HEK293 (cell line): ENCODE measurements at regions not wholly inside any gene's neighbourhood (a gene's known extent, or its start where the extent isn't known, plus 50 kb on each side); places are given as distances from the start of the nearest gene placed in this dataset.

Source experiments
- CTCF ChIA-PET: fragments of 350-600 bp; formaldehyde crosslinking; extraction: SDS; loops from one replicate; lab custom pipeline; 2021; ENCODE audit warnings: antibody characterized with exemption; lab: Yijun Ruan, JAX
- POLR2A ChIA-PET: fragments of 300-600 bp; formaldehyde crosslinking; extraction: SDS; loops from one replicate; lab custom pipeline; 2020; ENCODE audit warnings: antibody characterized with exemption, inconsistent platforms; lab: Yijun Ruan, JAX
- H3K27ac ChIP-seq: fragments of 200-500 bp; sonication (Bioruptor generic); 2 replicates; pipeline ENCODE4 v1.5.1; 2014; ENCODE audit warnings: low read depth, low read length, control low read depth, inconsistent platforms; ENCODE audit errors: extremely low read depth
- H3K36me3 ChIP-seq, 2 experiments: fragments of 200-500 bp in 1 of 2; sonication (Bioruptor generic) in 1 of 2; 1 replicate in 1 of 2; 2 replicates in 1 of 2; pipeline ENCODE4 v1.5.1; 2014 to 2017; ENCODE audit warnings: inconsistent platforms in 2 of 2, low read length in 2 of 2; ENCODE audit not compliant: control insufficient read depth in 2 of 2, insufficient read depth in 1 of 2
- H3K4me1 ChIP-seq: fragments of 200-500 bp; sonication (Bioruptor generic); 2 replicates; pipeline ENCODE4 v1.5.1; 2014; ENCODE audit warnings: mild to moderate bottlenecking, low read length, inconsistent platforms; ENCODE audit not compliant: control insufficient read depth, insufficient read depth
- H3K4me3 ChIP-seq: 2 replicates; pipeline ENCODE4 v1.5.1; 2011; ENCODE audit warnings: low read depth, mild to moderate bottlenecking, control low read depth, low read length, moderate library complexity
- H3K9me3 ChIP-seq: fragments of 200-500 bp; sonication (Bioruptor generic); 2 replicates; pipeline ENCODE4 v1.5.1; 2014; ENCODE audit warnings: low read depth, low read length, inconsistent platforms; ENCODE audit not compliant: control insufficient read depth, insufficient read depth
- CTCF ChIP-seq: fragments of 450-650 bp; formaldehyde crosslinking; IDR thresholded peaks from 2 replicates; pipeline ENCODE4 v1.5.1; 2016; ENCODE audit warnings: missing biosample characterization, missing genetic modification characterization
- GFI1B ChIP-seq: fragments of 450-650 bp; formaldehyde crosslinking; IDR thresholded peaks from 2 replicates; pipeline ENCODE4 v1.5.1; 2016; ENCODE audit warnings: missing biosample characterization, missing genetic modification characterization
- HOXC10 ChIP-seq: sonication (generic); formaldehyde crosslinking; IDR thresholded peaks from 2 replicates; pipeline ENCODE4 v1.8.1; 2023; ENCODE audit warnings: mild to moderate bottlenecking, missing genetic modification reagents
- PBX3 ChIP-seq: sonication (generic); formaldehyde crosslinking; IDR thresholded peaks from 2 replicates; pipeline ENCODE4 v1.8.1; 2022; ENCODE audit warnings: mild to moderate bottlenecking, moderate library complexity, missing genetic modification reagents
- PRDM1 ChIP-seq: fragments of 450-650 bp; formaldehyde crosslinking; IDR thresholded peaks from 2 replicates; pipeline ENCODE4; 2016; ENCODE audit warnings: missing biosample characterization, missing genetic modification characterization
- PRDM10 ChIP-seq: fragments of 450-650 bp; formaldehyde crosslinking; IDR thresholded peaks from 2 replicates; pipeline ENCODE4 v1.5.1; 2016; ENCODE audit warnings: missing biosample characterization, missing genetic modification characterization
- PRDM4 ChIP-seq: fragments of 450-650 bp; formaldehyde crosslinking; IDR thresholded peaks from 2 replicates; pipeline ENCODE4 v1.5.1; 2017; ENCODE audit warnings: missing biosample characterization, missing genetic modification characterization
- YY2 ChIP-seq: fragments of 450-650 bp; formaldehyde crosslinking; IDR thresholded peaks from 2 replicates; pipeline ENCODE4 v1.5.1; 2016; ENCODE audit warnings: missing biosample characterization, missing genetic modification characterization
- ZFP3 ChIP-seq: fragments of 450-650 bp; formaldehyde crosslinking; IDR thresholded peaks from 2 replicates; pipeline ENCODE4 v1.5.1; 2016; ENCODE audit warnings: low read depth, missing biosample characterization, missing genetic modification characterization
- ZNF112 ChIP-seq: fragments of 450-650 bp; formaldehyde crosslinking; IDR thresholded peaks from 2 replicates; pipeline ENCODE4 v1.5.0; 2017; ENCODE audit warnings: missing biosample characterization, missing genetic modification characterization
- ZNF121 ChIP-seq: fragments of 450-650 bp; formaldehyde crosslinking; IDR thresholded peaks from 2 replicates; pipeline ENCODE4 v1.5.1; 2016; ENCODE audit warnings: missing biosample characterization, missing genetic modification characterization
- ZNF132 ChIP-seq: fragments of 450-650 bp; formaldehyde crosslinking; IDR thresholded peaks from 2 replicates; pipeline ENCODE4 v1.5.1; 2017; ENCODE audit warnings: missing biosample characterization, missing genetic modification characterization, borderline replicate concordance
- ZNF248 ChIP-seq: fragments of 450-650 bp; formaldehyde crosslinking; IDR thresholded peaks from 2 replicates; pipeline ENCODE4 v1.5.1; 2017; ENCODE audit warnings: missing biosample characterization, missing genetic modification characterization
- ZNF274 ChIP-seq, 2 experiments: fragments of 200-500 bp in 1 of 2; fragments of 450-650 bp in 1 of 2; sonication (Bioruptor generic) in 1 of 2; formaldehyde crosslinking in 1 of 2; IDR thresholded peaks; 2 replicates each; pipeline versions ENCODE4 v1.5.1 to v1.6.1; 2014 to 2016; ENCODE audit warnings: borderline replicate concordance in 1 of 2, inconsistent platforms in 1 of 2, low read length in 1 of 2, missing biosample characterization in 1 of 2, missing genetic modification characterization in 1 of 2
- ZNF311 ChIP-seq: fragments of 450-650 bp; formaldehyde crosslinking; IDR thresholded peaks from 2 replicates; pipeline ENCODE4 v1.5.1; 2017; ENCODE audit warnings: missing biosample characterization, missing genetic modification characterization, borderline replicate concordance
- ZNF423 ChIP-seq: fragments of 450-650 bp; formaldehyde crosslinking; IDR thresholded peaks from 2 replicates; pipeline ENCODE4 v1.5.1; 2016; ENCODE audit warnings: missing biosample characterization, missing genetic modification characterization
- ZNF510 ChIP-seq: fragments of 450-650 bp; formaldehyde crosslinking; IDR thresholded peaks from 2 replicates; pipeline ENCODE4 v1.5.1; 2018; ENCODE audit warnings: mild to moderate bottlenecking, missing genetic modification characterization, missing biosample characterization; ENCODE audit not compliant: insufficient replicate concordance
- ZNF585B ChIP-seq: fragments of 450-650 bp; formaldehyde crosslinking; IDR thresholded peaks from 2 replicates; pipeline ENCODE4 v1.5.1; 2016; ENCODE audit warnings: missing biosample characterization, missing genetic modification characterization
- ZNF701 ChIP-seq: fragments of 450-650 bp; formaldehyde crosslinking; IDR thresholded peaks from 2 replicates; pipeline ENCODE4 v1.5.1; 2016; ENCODE audit warnings: missing biosample characterization, missing genetic modification characterization
- ZNF76 ChIP-seq: fragments of 450-650 bp; formaldehyde crosslinking; IDR thresholded peaks from 2 replicates; pipeline ENCODE4; 2016; ENCODE audit warnings: low read depth, missing biosample characterization, missing genetic modification characterization, borderline replicate concordance
- TF ChIP-seq, protein P1 (sequence below): fragments of 450-650 bp; formaldehyde crosslinking; IDR thresholded peaks from 2 replicates; pipeline ENCODE4 v1.5.1; 2017; ENCODE audit warnings: missing biosample characterization, missing genetic modification characterization
- TF ChIP-seq, protein P2 (sequence below): fragments of 450-650 bp; formaldehyde crosslinking; IDR thresholded peaks from 2 replicates; pipeline ENCODE4 v1.5.1; 2016; ENCODE audit warnings: missing biosample characterization, missing genetic modification characterization, borderline replicate concordance

GRCh38 chr3:70870576-70870975 is 558.1 kb upstream of the MDFIC2 start:
- no peaks in the 10 kb centered on the region for H3K4me1 ChIP-seq
- POLR2A ChIA-PET = no interaction called here
- TF ChIP-seq PBX3 (CRISPR knock-in tag) (no peak), ZNF248 (tag by site-specific recombination) (no peak), CTCF (no peak), ZNF121 (tag by site-specific recombination) (no peak), ZNF423 (no peak), ZNF112 (tag by site-specific recombination) (no peak), ZFP3 (no peak), YY2 (tag by site-specific recombination) (no peak), ZNF510 (tag by site-specific recombination) (no peak), PRDM10 (tag by site-specific recombination) (no peak), ZNF701 (tag by site-specific recombination) (no peak), ZNF274 (IDR thresholded peaks at IDR 0.05; ENCODE audit: low read length) (no peak), ZNF274 (tag by site-specific recombination; IDR thresholded peaks at IDR 0.05; ENCODE audit: borderline replicate concordance) (no peak), ZNF311 (tag by site-specific recombination) (no peak)
- TF ChIP-seq, protein P1, sequence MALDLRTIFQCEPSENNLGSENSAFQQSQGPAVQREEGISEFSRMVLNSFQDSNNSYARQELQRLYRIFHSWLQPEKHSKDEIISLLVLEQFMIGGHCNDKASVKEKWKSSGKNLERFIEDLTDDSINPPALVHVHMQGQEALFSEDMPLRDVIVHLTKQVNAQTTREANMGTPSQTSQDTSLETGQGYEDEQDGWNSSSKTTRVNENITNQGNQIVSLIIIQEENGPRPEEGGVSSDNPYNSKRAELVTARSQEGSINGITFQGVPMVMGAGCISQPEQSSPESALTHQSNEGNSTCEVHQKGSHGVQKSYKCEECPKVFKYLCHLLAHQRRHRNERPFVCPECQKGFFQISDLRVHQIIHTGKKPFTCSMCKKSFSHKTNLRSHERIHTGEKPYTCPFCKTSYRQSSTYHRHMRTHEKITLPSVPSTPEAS = no peak
- TF ChIP-seq, protein P2, sequence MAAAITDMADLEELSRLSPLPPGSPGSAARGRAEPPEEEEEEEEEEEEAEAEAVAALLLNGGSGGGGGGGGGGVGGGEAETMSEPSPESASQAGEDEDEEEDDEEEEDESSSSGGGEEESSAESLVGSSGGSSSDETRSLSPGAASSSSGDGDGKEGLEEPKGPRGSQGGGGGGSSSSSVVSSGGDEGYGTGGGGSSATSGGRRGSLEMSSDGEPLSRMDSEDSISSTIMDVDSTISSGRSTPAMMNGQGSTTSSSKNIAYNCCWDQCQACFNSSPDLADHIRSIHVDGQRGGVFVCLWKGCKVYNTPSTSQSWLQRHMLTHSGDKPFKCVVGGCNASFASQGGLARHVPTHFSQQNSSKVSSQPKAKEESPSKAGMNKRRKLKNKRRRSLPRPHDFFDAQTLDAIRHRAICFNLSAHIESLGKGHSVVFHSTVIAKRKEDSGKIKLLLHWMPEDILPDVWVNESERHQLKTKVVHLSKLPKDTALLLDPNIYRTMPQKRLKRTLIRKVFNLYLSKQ (tag by site-specific recombination) = no peak
- H3K4me3 ChIP-seq = no peak overlapping the region
- no peaks in the 10 kb centered on the region for H3K36me3 ChIP-seq
- no peaks in the 10 kb centered on the region; the same call in 1 of the 2 replicates for H3K9me3 ChIP-seq
- H3K27ac ChIP-seq = no peak overlapping the region
- CTCF ChIA-PET = no interaction called here

DNA sequence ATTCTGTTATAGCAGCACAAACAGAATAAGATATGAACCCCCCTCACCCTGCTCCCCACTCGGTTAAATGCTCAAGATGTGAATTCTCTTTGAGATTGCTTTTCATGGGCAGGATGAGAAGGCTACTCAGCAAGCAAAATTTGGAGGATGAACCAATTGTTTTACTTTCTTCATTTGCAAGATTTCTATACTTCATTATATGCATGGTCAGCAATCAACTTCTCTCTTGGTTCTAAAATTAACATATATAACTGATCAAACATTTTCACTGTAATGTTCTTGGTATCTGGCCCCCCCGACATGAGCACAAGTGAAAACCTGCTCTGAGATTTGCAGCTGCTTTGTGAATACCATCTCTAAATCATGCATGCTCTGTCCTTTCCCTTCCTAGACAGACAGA is 556.1 kb upstream of the MDFIC2 start:
- ChIA-PET POLR2A (interaction anchor here (0.6 kb wide), 1 partner anchor 713 kb away, joined by 3 read pairs; no protein-coding TSS in a partner anchor), CTCF (no interaction called here)
- no peak overlapping the region for H3K4me3 ChIP-seq
- no peaks in the 10 kb centered on the region for H3K36me3 ChIP-seq
- H3K27ac ChIP-seq = no peak overlapping the region
- no peaks in the 10 kb centered on the region for H3K4me1 ChIP-seq
- H3K9me3 ChIP-seq = no peaks in the 10 kb centered on the region; the same call in 1 of the 2 replicates
- TF ChIP-seq GFI1B (tag by site-specific recombination) = no peak
- no peak for TF ChIP-seq PRDM4
- no peak for TF ChIP-seq PRDM1 (tag by site-specific recombination)
- TF ChIP-seq ZNF76 = no peak
- TF ChIP-seq ZNF132 (tag by site-specific recombination) = no peak
- no peak for TF ChIP-seq HOXC10 (CRISPR knock-in tag)
- no peak for TF ChIP-seq ZNF585B (tag by site-specific recombination)
